Left ventricle myocardium inferior (tissue), 1 donor: ENCODE measurements at regions not wholly inside any gene's neighbourhood (a gene's known extent, or its start where the extent isn't known, plus 50 kb on each side); places are given as distances from the start of the nearest gene placed in this dataset.

Experiments used
- DNase-seq: peaks from one replicate; pipeline ENCODE4 v3.0.0-alpha.2; 2020
- H3K27ac ChIP-seq: fragments of 200-600 bp; replicated peaks from 2 replicates; pipeline ENCODE4 v1.8.0; 2021
- H3K27me3 ChIP-seq: fragments of 200-600 bp; 2 replicates; pipeline ENCODE4 v1.8.0; 2021; ENCODE audit warnings: low read depth
- H3K36me3 ChIP-seq: fragments of 200-600 bp; 2 replicates; pipeline ENCODE4 v1.8.0; 2021
- H3K4me1 ChIP-seq: fragments of 200-600 bp; 2 replicates; pipeline ENCODE4 v1.8.0; 2021
- H3K4me3 ChIP-seq: fragments of 200-600 bp; 2 replicates; pipeline ENCODE4 v1.8.0; 2021; ENCODE audit warnings: mild to moderate bottlenecking, moderate library complexity
- H3K9me3 ChIP-seq: fragments of 200-600 bp; replicated peaks from 2 replicates; pipeline ENCODE4 v1.8.0; 2021
- CTCF ChIP-seq: fragments of 200-600 bp; IDR thresholded peaks from 2 replicates; pipeline ENCODE4 v1.8.0; 2021; ENCODE audit warnings: antibody characterized with exemption, mild to moderate bottlenecking, borderline replicate concordance
- intact Hi-C: fragments of 100-400 bp; cut with micrococcal nuclease; formaldehyde crosslinking; loops from one replicate; pipeline ENCODE4 v1.11.0; 2022
- donor health status: DM: no; HTN: yes; CAD: no; lungs with severe emphysema.

- H3K4me3 ChIP-seq: no peak overlapping the region
- H3K9me3 ChIP-seq: no peaks in the 10 kb centered on the region
- no peak for TF ChIP-seq CTCF
- DNase-seq: no peak
- peaks cover 23% of the 10 kb centered on the region for H3K27me3 ChIP-seq
- intact Hi-C loops: no loop called here
- peaks cover 21% of the 10 kb centered on the region for H3K4me1 ChIP-seq
- H3K27ac ChIP-seq: no peak overlapping the region
- no peaks in the 10 kb centered on the region for H3K36me3 ChIP-seq
Observed at GRCh38 chr11:115933564-115933963, 429.3 kb upstream of the CADM1 start.

- no peak for TF ChIP-seq CTCF
- no peak overlapping the region for H3K4me3 ChIP-seq
- peaks cover 4% of the 10 kb centered on the region for H3K27me3 ChIP-seq
- H3K4me1 ChIP-seq: peaks cover 21% of the 10 kb centered on the region
- no peaks in the 10 kb centered on the region for H3K9me3 ChIP-seq
- DNase-seq: no peak
- H3K27ac ChIP-seq: no peak overlapping the region
- intact Hi-C loops: no loop called here
- H3K36me3 ChIP-seq: no peaks in the 10 kb centered on the region
Observed at GRCh38 chr11:115931548-115932083, 427.4 kb upstream of the CADM1 start.

GRCh38 chr11:115930886-115931547 is 426.8 kb upstream of the CADM1 start:
- Histone ChIP-seq H3K9me3 (no peaks in the 10 kb centered on the region), H3K4me3 (no peak overlapping the region), H3K4me1 (peaks cover 21% of the 10 kb centered on the region), H3K27me3 (no peaks in the 10 kb centered on the region), H3K36me3 (no peaks in the 10 kb centered on the region), H3K27ac (peak overlapping the region; percentile 30)
- intact Hi-C loops: no loop called here
- TF ChIP-seq CTCF: no peak
- DNase-seq: no peak

GRCh38 chr11:115930291-115930690 is 426.1 kb upstream of the CADM1 start:
- Histone ChIP-seq H3K27ac (peak overlapping the region; percentile 30), H3K9me3 (no peaks in the 10 kb centered on the region), H3K27me3 (no peaks in the 10 kb centered on the region), H3K36me3 (no peaks in the 10 kb centered on the region), H3K4me1 (peaks cover 21% of the 10 kb centered on the region), H3K4me3 (no peak overlapping the region)
- intact Hi-C loops: no loop called here
- DNase-seq: no peak
- peak; percentile 32 for TF ChIP-seq CTCF

GRCh38 chr11:115929618-115930129 is 425.5 kb upstream of the CADM1 start:
- H3K4me1 ChIP-seq: peaks cover 21% of the 10 kb centered on the region
- intact Hi-C loops: no loop called here
- TF ChIP-seq CTCF: no peak
- no peaks in the 10 kb centered on the region for H3K9me3 ChIP-seq
- no peak overlapping the region for H3K27ac ChIP-seq
- no peak overlapping the region for H3K4me3 ChIP-seq
- H3K27me3 ChIP-seq: no peaks in the 10 kb centered on the region
- H3K36me3 ChIP-seq: no peaks in the 10 kb centered on the region
- no peak for DNase-seq
